ENCODE measurements at regions not wholly inside any gene's neighbourhood (a gene's known extent, or its start where the extent isn't known, plus 50 kb on each side); places are given as distances from the start of the nearest gene placed in this dataset.

GRCh38 chr13:72120632-72121031 lies 253.6 kb upstream of the DACH1 start:
- Histone ChIP-seq H3K9me3 (no peaks in the 10 kb centered on the region), H3K27me3 (replicated peaks; ENCODE audit: control insufficient read depth, insufficient read depth, low read length) (no peaks in the 10 kb centered on the region), H3K4me1 (no peaks in the 10 kb centered on the region), H3K4me3 (ENCODE audit: low read depth, low read length) (no peak overlapping the region), H3K36me3 (ENCODE audit: control insufficient read depth, insufficient read depth, low read length) (no peaks in the 10 kb centered on the region)
- no peak for DNase-seq
- Mint-ChIP-seq H3K4me1 (ENCODE audit: low read depth, unreplicated experiment) (no peaks in the 10 kb centered on the region), H3K4me3 (ENCODE audit: unreplicated experiment) (no peak overlapping the region), H3K27me3 (ENCODE audit: insufficient read depth, unreplicated experiment) (peaks cover 2% of the 10 kb centered on the region), H3K9me3 (ENCODE audit: unreplicated experiment) (no peaks in the 10 kb centered on the region), H3K36me3 (ENCODE audit: insufficient read depth, unreplicated experiment) (no peaks in the 10 kb centered on the region), H3K27ac (ENCODE audit: unreplicated experiment) (no peak overlapping the region)
- TF ChIP-seq CTCF (IDR thresholded peaks at IDR 0.05; ENCODE audit: insufficient read depth in 1 of 2, low read depth in 1 of 2, low read length in 1 of 2, severe bottlenecking in 1 of 2, unreplicated experiment in 1 of 2): no peak
- CTCF ChIA-PET: no interaction called here
- POLR2A ChIA-PET: no interaction called here
- intact Hi-C loops (cut with micrococcal nuclease; ENCODE audit: unreplicated experiment): no loop called here
- no TSS peak for BruUV-seq (replicated peaks)

- intact Hi-C loops (cut with micrococcal nuclease; ENCODE audit: unreplicated experiment): no loop called here
- Mint-ChIP-seq H3K36me3 (ENCODE audit: insufficient read depth, unreplicated experiment) (no peaks in the 10 kb centered on the region), H3K4me1 (ENCODE audit: low read depth, unreplicated experiment) (no peaks in the 10 kb centered on the region), H3K27ac (ENCODE audit: unreplicated experiment) (no peak overlapping the region), H3K4me3 (ENCODE audit: unreplicated experiment) (no peak overlapping the region), H3K9me3 (ENCODE audit: unreplicated experiment) (no peaks in the 10 kb centered on the region), H3K27me3 (ENCODE audit: insufficient read depth, unreplicated experiment) (no peaks in the 10 kb centered on the region)
- H3K27me3 ChIP-seq (replicated peaks; ENCODE audit: control insufficient read depth, insufficient read depth, low read length): no peaks in the 10 kb centered on the region
- H3K4me3 ChIP-seq (ENCODE audit: low read depth, low read length): no peak overlapping the region
- ChIA-PET POLR2A (no interaction called here), CTCF (no interaction called here)
- no peaks in the 10 kb centered on the region for H3K9me3 ChIP-seq
- H3K4me1 ChIP-seq: no peaks in the 10 kb centered on the region
- TF ChIP-seq CTCF (IDR thresholded peaks at IDR 0.05; ENCODE audit: insufficient read depth in 1 of 2, low read depth in 1 of 2, low read length in 1 of 2, severe bottlenecking in 1 of 2, unreplicated experiment in 1 of 2): no peak
- no TSS peak for BruUV-seq (replicated peaks)
- DNase-seq: no peak
- no peaks in the 10 kb centered on the region for H3K36me3 ChIP-seq (ENCODE audit: control insufficient read depth, insufficient read depth, low read length)
These were observed 246.9 kb upstream of the DACH1 start for GRCh38 chr13:72113931-72114330.

- Mint-ChIP-seq H3K36me3 (ENCODE audit: insufficient read depth, unreplicated experiment) (no peaks in the 10 kb centered on the region), H3K9me3 (ENCODE audit: unreplicated experiment) (no peaks in the 10 kb centered on the region), H3K27me3 (ENCODE audit: insufficient read depth, unreplicated experiment) (no peaks in the 10 kb centered on the region), H3K4me3 (ENCODE audit: unreplicated experiment) (no peak overlapping the region), H3K4me1 (ENCODE audit: low read depth, unreplicated experiment) (no peaks in the 10 kb centered on the region), H3K27ac (ENCODE audit: unreplicated experiment) (no peak overlapping the region)
- POLR2A ChIA-PET: no interaction called here
- no peak for TF ChIP-seq CTCF (IDR thresholded peaks at IDR 0.05; ENCODE audit: insufficient read depth in 1 of 2, low read depth in 1 of 2, low read length in 1 of 2, severe bottlenecking in 1 of 2, unreplicated experiment in 1 of 2)
- intact Hi-C loops (cut with micrococcal nuclease; ENCODE audit: unreplicated experiment): no loop called here
- no peak for DNase-seq
- Histone ChIP-seq H3K4me3 (ENCODE audit: low read depth, low read length) (no peak overlapping the region), H3K27me3 (replicated peaks; ENCODE audit: control insufficient read depth, insufficient read depth, low read length) (no peaks in the 10 kb centered on the region), H3K36me3 (ENCODE audit: control insufficient read depth, insufficient read depth, low read length) (no peaks in the 10 kb centered on the region), H3K4me1 (no peaks in the 10 kb centered on the region), H3K9me3 (no peaks in the 10 kb centered on the region)
- CTCF ChIA-PET: no interaction called here
- no TSS peak for BruUV-seq (replicated peaks)
These were observed 246.1 kb upstream of the DACH1 start for GRCh38 chr13:72113076-72113475.
